Astrocyte (in vitro differentiated cells and primary cell): ENCODE measurements at regions not wholly inside any gene's neighbourhood (a gene's known extent, or its start where the extent isn't known, plus 50 kb on each side); places are given as distances from the start of the nearest gene placed in this dataset.

Experiments
- DNase-seq: peaks from one replicate; pipeline ENCODE4 v3.0.0-alpha.2; 2010; ENCODE audit warnings: low read depth
- FAIRE-seq: peaks from 2 replicates; lab custom pipeline; 2011; peaks lifted over from hg19 to GRCh38; lab: Jason Lieb, UNC
- H2AFZ ChIP-seq: 2 replicates; pipeline ENCODE4 v1.6.0; 2012; ENCODE audit warnings: low read depth, low read length, inconsistent platforms
- H3K27ac ChIP-seq: 2 replicates; pipeline ENCODE4 v1.5.1; 2011; ENCODE audit warnings: low read depth, low read length, inconsistent platforms
- H3K27me3 ChIP-seq: 2 replicates; pipeline ENCODE4 v1.6.0; 2011; ENCODE audit warnings: low read length, inconsistent platforms; ENCODE audit not compliant: insufficient read depth
- H3K36me3 ChIP-seq: 2 replicates; pipeline ENCODE4 v1.5.1; 2011; ENCODE audit warnings: low read length, inconsistent platforms; ENCODE audit not compliant: insufficient read depth
- H3K4me1 ChIP-seq: 2 replicates; pipeline ENCODE4 v1.5.1; 2011; ENCODE audit warnings: low read length, inconsistent platforms; ENCODE audit not compliant: insufficient read depth
- H3K4me2 ChIP-seq: 2 replicates; pipeline ENCODE4 v1.6.0; 2012; ENCODE audit warnings: low read length, inconsistent platforms
- H3K4me3 ChIP-seq: 2 replicates; pipeline ENCODE4 v1.5.1; 2011; ENCODE audit warnings: low read depth, mild to moderate bottlenecking, low read length, inconsistent platforms; ENCODE audit not compliant: insufficient read depth
- H3K79me2 ChIP-seq: 2 replicates; pipeline ENCODE4 v1.6.0; 2012; ENCODE audit warnings: mild to moderate bottlenecking, low read length, inconsistent platforms; ENCODE audit not compliant: insufficient read depth
- H3K9ac ChIP-seq: 2 replicates; pipeline ENCODE4 v1.6.0; 2012; ENCODE audit warnings: mild to moderate bottlenecking, low read length, inconsistent platforms
- H3K9me3 ChIP-seq: 2 replicates; pipeline ENCODE4 v1.5.1; 2012; ENCODE audit warnings: low read depth, mild to moderate bottlenecking, low read length, inconsistent platforms; ENCODE audit not compliant: insufficient read depth
- H4K20me1 ChIP-seq: 2 replicates; pipeline ENCODE4 v1.6.0; 2012; ENCODE audit warnings: low read length, inconsistent platforms; ENCODE audit not compliant: insufficient read depth
- H3K27ac Mint-ChIP-seq: one replicate; pipeline ENCODE4 v1.8.0; 2021; ENCODE audit warnings: mild to moderate bottlenecking, mixed read lengths; ENCODE audit not compliant: unreplicated experiment
- H3K27me3 Mint-ChIP-seq: one replicate; pipeline ENCODE4 v1.8.0; 2021; ENCODE audit warnings: low read depth, mixed read lengths; ENCODE audit not compliant: unreplicated experiment
- H3K36me3 Mint-ChIP-seq: one replicate; pipeline ENCODE4 v1.8.0; 2021; ENCODE audit warnings: low read depth, mixed read lengths; ENCODE audit not compliant: unreplicated experiment
- H3K4me1 Mint-ChIP-seq: one replicate; pipeline ENCODE4 v1.8.0; 2021; ENCODE audit warnings: low read depth, mixed read lengths; ENCODE audit not compliant: unreplicated experiment
- H3K4me3 Mint-ChIP-seq: one replicate; pipeline ENCODE4 v1.8.0; 2021; ENCODE audit warnings: mild to moderate bottlenecking, moderate library complexity, mixed read lengths; ENCODE audit not compliant: unreplicated experiment
- H3K9me3 Mint-ChIP-seq: one replicate; pipeline ENCODE4 v1.8.0; 2021; ENCODE audit warnings: mild to moderate bottlenecking, mixed read lengths; ENCODE audit not compliant: unreplicated experiment
- CTCF ChIP-seq: IDR thresholded peaks from 2 replicates; pipeline ENCODE4 v1.5.1; 2011; ENCODE audit warnings: low read depth, mild to moderate bottlenecking, inconsistent platforms, low read length, moderate library complexity; ENCODE audit not compliant: insufficient read depth
- EZH2 ChIP-seq: IDR thresholded peaks from 2 replicates; pipeline ENCODE4 v1.6.1; 2012; ENCODE audit warnings: mild to moderate bottlenecking, low read length, inconsistent platforms; ENCODE audit not compliant: insufficient read depth

DNA sequence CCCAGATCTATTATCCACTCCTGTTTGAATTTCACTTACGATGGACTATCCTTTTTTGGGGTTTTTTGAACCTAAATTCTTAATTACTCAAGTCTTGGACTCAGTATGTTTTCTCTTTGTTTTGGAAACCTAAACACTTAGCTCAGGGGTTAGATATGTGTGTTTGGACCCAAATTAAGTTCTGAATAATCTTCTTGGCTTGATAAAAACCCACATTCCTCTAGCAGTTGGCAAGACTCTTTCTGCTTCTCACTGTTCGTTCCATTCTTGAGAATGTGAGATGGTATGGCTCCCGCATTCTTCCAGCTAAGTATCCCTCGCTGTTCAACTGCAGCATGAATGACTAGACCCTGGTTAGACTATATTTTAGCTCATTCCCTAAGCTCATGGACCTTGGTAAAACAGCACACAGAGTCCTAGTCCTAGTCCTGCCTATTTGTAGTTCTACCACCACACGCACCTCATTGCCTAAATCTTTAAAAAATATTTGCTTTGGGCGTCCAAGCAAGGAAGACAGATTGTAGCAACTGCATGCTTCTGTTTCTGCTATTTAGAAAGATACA is 860.0 kb downstream of the RPS29 start:
- H3K27ac Mint-ChIP-seq: no peak overlapping the region
- peak overlapping the region; percentile 21 for H3K4me2 ChIP-seq
- no peak for TF ChIP-seq CTCF
- TF ChIP-seq EZH2: no peak
- DNase-seq: peak; percentile 76
- FAIRE-seq: no peak
- H3K79me2 ChIP-seq: no peaks in the 10 kb centered on the region
- H3K9ac ChIP-seq: no peak overlapping the region
- no peaks in the 10 kb centered on the region for H4K20me1 ChIP-seq
- no peaks in the 10 kb centered on the region for H3K36me3 ChIP-seq
- no peak overlapping the region for H3K4me3 Mint-ChIP-seq
- no peak overlapping the region for H2AFZ ChIP-seq
- no peak overlapping the region for H3K4me3 ChIP-seq
- peaks cover 15% of the 10 kb centered on the region for H3K4me1 ChIP-seq
- no peaks in the 10 kb centered on the region for H3K36me3 Mint-ChIP-seq
- H3K27me3 Mint-ChIP-seq: no peaks in the 10 kb centered on the region
- peaks cover 27% of the 10 kb centered on the region for H3K4me1 Mint-ChIP-seq
- no peaks in the 10 kb centered on the region for H3K27me3 ChIP-seq
- no peaks in the 10 kb centered on the region for H3K9me3 ChIP-seq
- H3K27ac ChIP-seq: peak overlapping the region; percentile 86
- no peaks in the 10 kb centered on the region for H3K9me3 Mint-ChIP-seq

GRCh38 chr14:48725051-48725734 is 861.0 kb downstream of the RPS29 start:
- H3K27ac ChIP-seq: peak overlapping the region; percentile 86
- peak; percentile 82 for DNase-seq
- peaks cover 26% of the 10 kb centered on the region for H3K4me1 Mint-ChIP-seq

More at GRCh38 chr14:48725051-48725734, 861.0 kb downstream of the RPS29 start:
- no peaks in the 10 kb centered on the region for H3K36me3 ChIP-seq
- H3K9me3 ChIP-seq: no peaks in the 10 kb centered on the region
- Mint-ChIP-seq H3K9me3 (no peaks in the 10 kb centered on the region), H3K27ac (no peak overlapping the region), H3K27me3 (no peaks in the 10 kb centered on the region), H3K36me3 (no peaks in the 10 kb centered on the region), H3K4me3 (no peak overlapping the region)
- H4K20me1 ChIP-seq: no peaks in the 10 kb centered on the region
- H3K79me2 ChIP-seq: no peaks in the 10 kb centered on the region
- FAIRE-seq: no peak
- no peak for TF ChIP-seq CTCF
- no peak for TF ChIP-seq EZH2
- peaks cover 15% of the 10 kb centered on the region for H3K4me1 ChIP-seq
- H2AFZ ChIP-seq: no peak overlapping the region
- H3K4me3 ChIP-seq: no peak overlapping the region
- no peaks in the 10 kb centered on the region for H3K27me3 ChIP-seq
- peak overlapping the region; percentile 58 for H3K9ac ChIP-seq
- H3K4me2 ChIP-seq: peak overlapping the region; percentile 21
